ENCODE measurements at regions not wholly inside any gene's neighbourhood (a gene's known extent, or its start where the extent isn't known, plus 50 kb on each side); places are given as distances from the start of the nearest gene placed in this dataset.
"Not testable (repeated sequence)": the region's sequence is repeated elsewhere in the genome, so short reads cannot be mapped to it uniquely, and the experiment has no call there.

GRCh38 chr18:8913606-8914403 is 188.7 kb upstream of the NDUFV2 start:
- not testable (repeated sequence) for DNase-seq (ENCODE audit: low spot score)

GRCh38 chr18:8914404-8915264 is 187.9 kb upstream of the NDUFV2 start:
- DNase-seq (ENCODE audit: low spot score) = not testable (repeated sequence)

- not testable (repeated sequence) for DNase-seq (ENCODE audit: low spot score)
These were observed 181.4 kb upstream of the NDUFV2 start for GRCh38 chr18:8920856-8921787.

- DNase-seq (ENCODE audit: low spot score) = no peak
These were observed 176.0 kb upstream of the NDUFV2 start for GRCh38 chr18:8926464-8926863.

GRCh38 chr18:8928044-8928443 is 174.5 kb upstream of the NDUFV2 start:
- DNase-seq (ENCODE audit: low spot score) = no peak

- no peak for DNase-seq (ENCODE audit: low spot score)
These were observed 173.4 kb upstream of the NDUFV2 start for GRCh38 chr18:8928847-8929780.

GRCh38 chr18:8930990-8931616 is 171.4 kb upstream of the NDUFV2 start:
- DNase-seq (ENCODE audit: low spot score) = no peak

GRCh38 chr18:8932866-8933265 is 169.6 kb upstream of the NDUFV2 start:
- no peak for DNase-seq (ENCODE audit: low spot score)

GRCh38 chr18:8933714-8934284 is 168.7 kb upstream of the NDUFV2 start:
- no peak for DNase-seq (ENCODE audit: low spot score)

GRCh38 chr18:8935346-8935745 is 167.2 kb upstream of the NDUFV2 start:
- not testable (repeated sequence) for DNase-seq (ENCODE audit: low spot score)

GRCh38 chr18:8936619-8937018 is 165.9 kb upstream of the NDUFV2 start:
- DNase-seq (ENCODE audit: low spot score) = no peak

- DNase-seq (ENCODE audit: low spot score) = no peak
These were observed 165.1 kb upstream of the NDUFV2 start for GRCh38 chr18:8937160-8938094.

GRCh38 chr18:8938817-8939216 is 163.7 kb upstream of the NDUFV2 start:
- no peak for DNase-seq (ENCODE audit: low spot score)

GRCh38 chr18:8942021-8942908 is 160.2 kb upstream of the NDUFV2 start:
- DNase-seq (ENCODE audit: low spot score) = no peak

GRCh38 chr18:8942909-8943545 is 159.5 kb upstream of the NDUFV2 start:
- DNase-seq (ENCODE audit: low spot score) = no peak

- DNase-seq (ENCODE audit: low spot score) = no peak
These were observed 158.3 kb upstream of the NDUFV2 start for GRCh38 chr18:8943900-8944870.

All from D341Med (cell line).